ENCODE measurements at regions not wholly inside any gene's neighbourhood (a gene's known extent, or its start where the extent isn't known, plus 50 kb on each side); places are given as distances from the start of the nearest gene placed in this dataset.

DNA sequence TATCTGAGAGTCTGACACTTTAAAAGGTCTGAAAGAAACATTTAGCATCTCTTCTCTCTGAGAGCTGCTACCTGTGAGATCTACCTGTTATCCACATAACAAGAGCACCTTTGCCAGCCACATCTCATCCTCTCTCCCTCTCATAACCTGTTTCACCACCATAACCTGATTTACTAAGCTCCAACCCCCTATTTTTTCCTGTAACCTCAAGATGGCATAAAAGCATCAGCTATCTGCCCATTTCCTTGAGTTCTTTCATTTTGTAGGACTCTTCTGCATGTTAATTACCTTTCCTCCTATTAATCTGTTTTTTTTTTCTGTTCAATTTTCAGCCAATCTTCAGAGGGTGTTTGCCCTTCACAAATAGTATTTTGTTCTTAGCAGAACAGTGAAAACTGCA lies 136.5 kb upstream of the KCNK1 start:
- TF ChIP-seq, protein P1, sequence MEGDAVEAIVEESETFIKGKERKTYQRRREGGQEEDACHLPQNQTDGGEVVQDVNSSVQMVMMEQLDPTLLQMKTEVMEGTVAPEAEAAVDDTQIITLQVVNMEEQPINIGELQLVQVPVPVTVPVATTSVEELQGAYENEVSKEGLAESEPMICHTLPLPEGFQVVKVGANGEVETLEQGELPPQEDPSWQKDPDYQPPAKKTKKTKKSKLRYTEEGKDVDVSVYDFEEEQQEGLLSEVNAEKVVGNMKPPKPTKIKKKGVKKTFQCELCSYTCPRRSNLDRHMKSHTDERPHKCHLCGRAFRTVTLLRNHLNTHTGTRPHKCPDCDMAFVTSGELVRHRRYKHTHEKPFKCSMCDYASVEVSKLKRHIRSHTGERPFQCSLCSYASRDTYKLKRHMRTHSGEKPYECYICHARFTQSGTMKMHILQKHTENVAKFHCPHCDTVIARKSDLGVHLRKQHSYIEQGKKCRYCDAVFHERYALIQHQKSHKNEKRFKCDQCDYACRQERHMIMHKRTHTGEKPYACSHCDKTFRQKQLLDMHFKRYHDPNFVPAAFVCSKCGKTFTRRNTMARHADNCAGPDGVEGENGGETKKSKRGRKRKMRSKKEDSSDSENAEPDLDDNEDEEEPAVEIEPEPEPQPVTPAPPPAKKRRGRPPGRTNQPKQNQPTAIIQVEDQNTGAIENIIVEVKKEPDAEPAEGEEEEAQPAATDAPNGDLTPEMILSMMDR (IDR thresholded peaks at IDR 0.05), result no peak
- no peak for TF ChIP-seq EZH2 (IDR thresholded peaks at IDR 0.05; ENCODE audit: borderline replicate concordance, insufficient read depth, low read depth, low read length, poor library complexity, severe bottlenecking)
